DMS153 treated with DMSO at 0.1 percent for 48 hours (cell line): ENCODE measurements at regions not wholly inside any gene's neighbourhood (a gene's known extent, or its start where the extent isn't known, plus 50 kb on each side); places are given as distances from the start of the nearest gene placed in this dataset.
"Not testable (repeated sequence)": the region's sequence is repeated elsewhere in the genome, so short reads cannot be mapped to it uniquely, and the experiment has no call there.

Experiments
- DNase-seq: peaks from one replicate; lab custom pipeline; 2025; ENCODE audit not compliant: unreplicated experiment; lab: John Stamatoyannopoulos, UW

- no peak for DNase-seq
These were observed 235.7 kb upstream of the SEMA3C start for GRCh38 chr7:81154565-81154964.

DNA sequence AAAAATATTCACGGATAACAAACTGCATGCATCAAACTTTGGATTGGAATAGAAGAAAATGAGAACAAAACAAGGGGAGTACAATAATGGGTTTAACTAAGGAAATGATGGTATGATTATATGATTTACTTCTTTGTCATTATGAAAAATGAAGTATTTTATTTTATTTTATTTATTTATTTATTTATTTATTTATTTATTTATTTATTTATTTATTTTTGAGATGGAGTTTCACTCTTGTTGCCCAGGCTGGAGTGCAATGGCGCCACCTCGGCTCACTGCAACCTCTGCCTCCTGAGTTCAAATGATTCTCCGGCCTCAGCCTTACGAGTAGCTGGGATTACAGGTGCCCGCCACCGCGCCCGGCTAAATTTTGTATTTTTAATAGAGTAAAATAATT is 234.1 kb upstream of the SEMA3C start:
- DNase-seq: not testable (repeated sequence)

DNA sequence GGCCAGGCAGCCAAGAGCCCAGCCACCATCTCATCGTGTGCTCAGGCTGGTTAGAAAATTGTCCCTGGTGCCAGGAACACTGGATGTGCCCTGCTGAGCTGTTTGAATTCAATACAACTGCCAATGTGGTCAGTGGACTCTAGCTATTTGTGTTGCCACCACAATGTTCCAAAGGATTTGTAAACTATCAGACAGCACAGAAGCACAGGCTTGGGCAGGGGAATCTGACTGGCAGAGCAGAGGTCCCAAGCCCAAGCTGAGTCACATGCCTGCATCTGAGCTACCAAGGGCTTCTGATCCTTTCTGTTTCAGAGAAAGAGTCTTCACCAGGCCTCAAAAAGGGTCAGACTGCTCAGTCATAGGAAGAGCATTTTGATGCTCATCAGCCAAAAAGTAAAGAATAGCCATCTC is 232.1 kb upstream of the SEMA3C start:
- DNase-seq: no peak

GRCh38 chr7:81143856-81144255 is 225.0 kb upstream of the SEMA3C start:
- no peak for DNase-seq

- not testable (repeated sequence) for DNase-seq
These were observed 222.7 kb upstream of the SEMA3C start for GRCh38 chr7:81141257-81142205.

DNA sequence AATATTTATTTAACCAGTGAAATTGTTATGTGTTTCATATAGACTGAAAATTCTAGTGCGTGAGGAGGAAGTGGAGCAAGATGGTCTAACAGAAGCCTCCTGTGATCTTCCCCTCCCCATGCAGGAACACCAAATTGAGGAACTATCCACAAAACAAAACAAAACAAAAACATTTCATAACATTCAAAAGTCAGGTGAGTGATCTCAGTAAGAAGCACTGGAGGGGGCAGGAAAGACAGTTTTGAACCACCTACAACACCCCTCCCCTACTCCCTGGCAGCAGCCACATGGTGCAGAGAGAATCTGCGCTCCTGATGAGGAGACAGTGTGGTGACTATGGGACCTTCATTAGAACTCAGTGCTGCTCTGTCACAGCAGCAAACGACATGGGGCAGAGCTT is 221.9 kb upstream of the SEMA3C start:
- DNase-seq: no peak

DNA sequence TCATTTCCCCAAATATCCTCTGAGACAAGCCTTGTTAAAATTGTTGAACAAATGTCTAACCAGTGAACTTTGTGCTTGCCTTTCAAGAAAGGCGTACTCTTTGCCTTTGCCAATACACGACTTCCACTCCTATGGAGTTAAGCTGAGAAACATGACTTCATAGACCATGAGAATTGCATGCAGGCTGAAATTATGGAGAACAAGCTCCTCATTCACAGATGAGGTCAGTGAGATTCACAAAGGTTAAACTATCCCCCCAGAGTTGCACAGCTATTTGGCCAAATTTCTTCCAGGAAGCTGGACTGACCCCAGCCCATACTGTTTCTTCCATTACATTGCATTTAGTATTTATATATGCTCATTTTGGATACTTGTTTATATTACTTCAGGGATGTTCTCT is 221.4 kb upstream of the SEMA3C start:
- DNase-seq: no peak

GRCh38 chr7:81138870-81139269 is 220.0 kb upstream of the SEMA3C start:
- no peak for DNase-seq

- DNase-seq: no peak
These were observed 216.5 kb upstream of the SEMA3C start for GRCh38 chr7:81135324-81135723.

- no peak for DNase-seq
These were observed 209.2 kb upstream of the SEMA3C start for GRCh38 chr7:81128011-81128410.

- no peak for DNase-seq
These were observed 202.0 kb upstream of the SEMA3C start for GRCh38 chr7:81120803-81121202.

GRCh38 chr7:81120111-81120510 is 201.3 kb upstream of the SEMA3C start:
- no peak for DNase-seq

GRCh38 chr7:81114633-81115032 is 195.8 kb upstream of the SEMA3C start:
- DNase-seq: no peak

DNA sequence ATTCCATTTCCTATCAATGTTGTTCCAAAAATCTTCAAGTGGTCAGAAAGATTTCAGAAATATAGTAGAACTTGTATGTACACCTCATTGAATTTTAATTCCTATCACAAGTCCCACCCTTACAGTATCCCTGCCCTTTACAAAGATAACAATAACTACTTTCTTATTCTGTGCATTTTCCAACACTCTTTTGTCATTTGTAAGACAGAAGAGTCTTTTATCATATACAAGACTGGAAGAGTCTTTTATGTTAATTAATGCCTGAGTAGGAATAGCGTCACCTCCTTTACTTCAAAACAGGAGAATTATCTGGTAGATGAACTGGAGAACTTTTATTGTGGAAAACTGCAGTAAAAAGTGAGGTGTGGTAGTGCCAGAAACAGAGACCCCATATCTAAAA is 193.9 kb upstream of the SEMA3C start:
- DNase-seq: no peak

DNA sequence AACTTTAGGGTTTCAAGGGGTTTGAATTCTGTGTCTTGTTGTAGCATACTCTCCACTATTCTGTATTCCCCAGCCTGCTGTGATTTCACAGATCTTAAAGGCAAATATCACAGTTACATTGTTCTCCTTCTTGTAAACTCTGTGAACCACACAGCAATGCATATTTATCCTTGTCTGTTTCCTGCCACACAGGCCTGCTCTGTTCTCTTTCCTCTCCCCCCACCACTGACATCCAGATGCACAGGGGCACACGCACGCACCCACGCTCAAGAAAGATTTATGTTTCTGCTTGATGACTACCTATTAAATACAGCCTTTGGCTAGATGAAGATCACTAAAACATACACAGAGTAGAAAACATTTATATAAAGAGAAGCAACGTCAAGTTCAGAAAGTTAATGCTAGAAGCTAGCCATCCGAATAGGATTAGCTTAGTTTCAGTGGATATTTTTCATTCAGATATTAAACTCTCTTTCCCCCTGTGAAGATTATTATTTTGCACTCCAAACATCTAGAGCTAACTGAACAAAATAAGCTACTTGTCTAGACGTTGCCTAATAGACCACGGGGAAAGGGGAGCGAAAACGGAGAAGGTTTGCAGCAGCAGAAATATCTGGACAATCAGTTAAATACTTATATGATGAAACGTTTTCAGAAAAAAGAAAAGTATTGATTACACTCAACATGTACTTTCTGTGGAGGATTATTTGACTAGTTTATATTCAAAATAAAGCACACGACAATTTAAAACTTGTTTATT is 193.1 kb upstream of the SEMA3C start:
- DNase-seq: no peak

GRCh38 chr7:81111358-81111757 is 192.5 kb upstream of the SEMA3C start:
- no peak for DNase-seq

DNA sequence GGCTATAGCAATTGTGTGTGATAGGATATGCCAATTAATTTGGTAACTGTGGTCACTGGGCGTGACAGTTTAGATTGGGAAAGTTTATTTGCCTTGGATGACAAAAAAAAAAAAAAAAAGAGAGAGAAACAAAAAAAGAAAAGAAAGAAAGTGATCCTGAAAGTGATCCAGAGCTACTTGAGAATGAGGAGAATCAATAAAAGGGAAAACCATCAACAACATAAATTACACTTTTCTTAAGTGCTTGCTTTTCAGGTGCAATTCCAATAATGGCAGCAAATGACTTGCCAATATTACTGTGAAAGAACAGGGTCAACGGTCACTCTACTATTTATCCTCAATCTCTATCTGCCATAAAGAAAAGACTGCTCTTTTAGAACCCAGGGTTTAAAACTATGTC is 191.8 kb upstream of the SEMA3C start:
- DNase-seq: no peak

- DNase-seq: no peak
These were observed 179.4 kb upstream of the SEMA3C start for GRCh38 chr7:81098213-81098612.

DNA sequence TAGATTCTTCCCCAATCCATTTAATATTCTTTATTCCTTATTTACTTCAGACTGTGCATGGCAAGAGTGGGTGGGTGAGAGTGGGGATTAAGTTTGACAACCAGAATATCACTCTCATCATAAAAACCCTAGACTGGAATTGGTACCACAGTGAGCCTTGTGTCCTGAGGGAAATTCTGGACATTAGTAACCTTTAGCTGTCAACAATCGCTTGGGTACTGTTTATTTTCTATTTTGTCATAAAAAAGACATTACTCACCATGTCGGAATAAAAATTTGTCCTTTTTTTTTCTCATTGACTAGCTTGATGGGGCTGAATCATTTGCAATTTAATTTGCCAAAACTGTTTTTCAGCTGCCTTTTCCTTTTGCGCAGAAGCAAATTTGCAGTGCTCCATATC is 176.1 kb upstream of the SEMA3C start:
- no peak for DNase-seq

DNA sequence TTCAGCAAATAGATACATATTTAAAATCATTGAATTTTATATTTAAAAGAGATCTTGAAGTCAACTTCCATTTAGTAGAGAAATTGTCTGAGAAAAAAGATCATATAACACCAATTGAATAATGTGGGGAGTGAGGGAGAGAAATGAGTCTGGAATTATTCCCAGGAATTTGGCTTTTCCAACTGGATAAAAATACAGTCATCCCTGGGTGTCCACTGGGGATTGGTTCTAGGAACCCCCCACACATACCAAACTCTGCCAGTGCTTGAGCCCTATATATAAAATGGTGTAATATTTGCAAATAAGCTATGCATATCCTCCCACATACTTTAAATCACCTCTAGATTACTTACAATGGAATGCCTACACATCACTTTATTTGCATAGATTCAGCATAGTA is 162.8 kb upstream of the SEMA3C start:
- no peak for DNase-seq

DNA sequence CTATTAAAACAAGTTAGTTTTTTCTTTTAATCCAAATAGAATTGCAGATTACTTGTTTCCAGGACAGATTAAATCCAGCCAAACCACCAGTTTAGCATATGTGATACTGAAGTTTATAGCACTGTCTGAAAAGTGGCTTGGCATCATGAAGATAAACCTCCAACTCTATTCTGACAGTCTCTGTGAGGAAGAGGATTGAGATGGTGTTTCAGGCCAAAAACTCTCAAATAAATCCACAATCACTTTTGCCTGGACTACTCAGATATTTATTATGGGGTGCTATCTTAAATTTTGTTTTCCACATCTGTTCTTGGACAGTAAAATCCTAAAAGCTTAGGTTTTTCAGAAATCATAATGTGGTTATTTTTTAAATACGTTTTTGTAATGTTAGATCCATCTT is 161.7 kb upstream of the SEMA3C start:
- no peak for DNase-seq

DNA sequence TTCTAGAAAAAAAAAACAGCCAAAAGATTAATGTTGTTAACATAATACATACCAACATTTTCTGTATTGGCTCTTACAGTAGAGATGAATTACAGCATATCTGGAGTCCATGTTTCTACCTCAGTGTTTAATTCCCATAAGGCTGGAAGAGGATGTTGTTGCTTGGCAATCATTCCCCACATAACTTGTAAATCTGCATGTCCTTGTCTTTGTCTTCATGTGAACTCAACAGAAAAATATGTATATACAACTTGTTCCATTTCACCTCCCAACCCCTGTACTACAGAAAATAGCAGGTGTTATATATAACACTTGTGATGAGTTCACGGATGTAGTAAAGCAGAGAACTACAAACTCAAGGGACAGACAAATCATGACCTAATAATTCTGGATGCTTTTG is 160.9 kb upstream of the SEMA3C start:
- no peak for DNase-seq
